WERI-Rb-1 (cell line): ENCODE measurements at regions not wholly inside any gene's neighbourhood (a gene's known extent, or its start where the extent isn't known, plus 50 kb on each side); places are given as distances from the start of the nearest gene placed in this dataset.

Experiments
- DNase-seq: peaks from one replicate; pipeline ENCODE4 v3.0.0-alpha.2; 2020
- H3K27ac ChIP-seq: fragments of 250-450 bp; sonication (Bioruptor Pico); 2 replicates; pipeline ENCODE4 v1.5.1; 2020; ENCODE audit warnings: mild to moderate bottlenecking, moderate library complexity
- H3K27me3 ChIP-seq: fragments of 250-450 bp; sonication (Bioruptor Pico); 2 replicates; pipeline ENCODE4 v1.5.1; 2021; ENCODE audit warnings: mild to moderate bottlenecking, low read depth, moderate library complexity; ENCODE audit not compliant: insufficient read depth, severe bottlenecking
- H3K36me3 ChIP-seq: fragments of 250-450 bp; sonication (Bioruptor Pico); 2 replicates; pipeline ENCODE4 v1.5.1; 2020; ENCODE audit warnings: mild to moderate bottlenecking, moderate library complexity
- H3K4me3 ChIP-seq: 2 replicates; pipeline ENCODE4 v1.5.1; 2011; ENCODE audit warnings: low read depth, mild to moderate bottlenecking, control low read depth, low read length
- H3K9me3 ChIP-seq: fragments of 250-450 bp; sonication (Bioruptor Pico); 2 replicates; pipeline ENCODE4 v1.5.1; 2021; ENCODE audit warnings: mild to moderate bottlenecking, moderate library complexity; ENCODE audit not compliant: severe bottlenecking
- TF ChIP-seq, protein P1 (sequence below): IDR thresholded peaks from 2 replicates; pipeline ENCODE4 v1.5.1; 2011; ENCODE audit warnings: low read depth, mild to moderate bottlenecking, control low read depth, inconsistent platforms, low read length

DNA sequence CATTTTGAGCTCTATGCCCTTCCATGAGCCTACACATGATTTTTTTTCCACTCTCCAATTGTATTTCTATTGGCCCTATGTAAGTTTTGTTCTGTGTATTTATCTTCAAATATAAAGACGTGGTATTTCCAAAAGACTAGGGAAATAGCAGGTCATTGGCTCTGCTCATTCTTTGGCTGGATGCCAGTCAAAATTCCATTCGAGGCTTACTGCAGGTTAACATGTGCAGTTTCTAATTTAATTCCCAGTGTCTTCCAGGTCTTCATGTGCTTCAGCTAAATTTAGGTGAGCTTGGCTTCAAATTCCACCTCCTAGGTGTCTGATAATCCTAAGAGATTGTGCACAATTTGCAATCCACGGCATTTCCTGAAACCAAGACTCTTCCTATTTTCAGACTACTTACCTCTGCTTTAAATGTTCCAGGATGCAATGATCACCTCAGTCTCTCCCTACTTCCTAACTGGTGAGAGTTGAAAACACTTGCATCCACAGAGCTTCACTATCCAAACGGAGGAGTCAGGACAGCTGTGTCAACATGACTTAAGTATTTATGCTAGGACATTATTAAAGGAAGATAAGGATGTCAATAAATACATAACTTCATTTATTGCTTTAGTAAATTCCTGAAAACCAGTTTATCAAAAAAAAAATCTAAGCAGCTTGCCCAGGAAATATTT lies 236.1 kb downstream of the COL12A1 start:
- TF ChIP-seq, protein P1, sequence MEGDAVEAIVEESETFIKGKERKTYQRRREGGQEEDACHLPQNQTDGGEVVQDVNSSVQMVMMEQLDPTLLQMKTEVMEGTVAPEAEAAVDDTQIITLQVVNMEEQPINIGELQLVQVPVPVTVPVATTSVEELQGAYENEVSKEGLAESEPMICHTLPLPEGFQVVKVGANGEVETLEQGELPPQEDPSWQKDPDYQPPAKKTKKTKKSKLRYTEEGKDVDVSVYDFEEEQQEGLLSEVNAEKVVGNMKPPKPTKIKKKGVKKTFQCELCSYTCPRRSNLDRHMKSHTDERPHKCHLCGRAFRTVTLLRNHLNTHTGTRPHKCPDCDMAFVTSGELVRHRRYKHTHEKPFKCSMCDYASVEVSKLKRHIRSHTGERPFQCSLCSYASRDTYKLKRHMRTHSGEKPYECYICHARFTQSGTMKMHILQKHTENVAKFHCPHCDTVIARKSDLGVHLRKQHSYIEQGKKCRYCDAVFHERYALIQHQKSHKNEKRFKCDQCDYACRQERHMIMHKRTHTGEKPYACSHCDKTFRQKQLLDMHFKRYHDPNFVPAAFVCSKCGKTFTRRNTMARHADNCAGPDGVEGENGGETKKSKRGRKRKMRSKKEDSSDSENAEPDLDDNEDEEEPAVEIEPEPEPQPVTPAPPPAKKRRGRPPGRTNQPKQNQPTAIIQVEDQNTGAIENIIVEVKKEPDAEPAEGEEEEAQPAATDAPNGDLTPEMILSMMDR, result no peak
- no peaks in the 10 kb centered on the region for H3K9me3 ChIP-seq
- H3K27ac ChIP-seq, result no peak overlapping the region
- DNase-seq, result no peak
- no peak overlapping the region for H3K4me3 ChIP-seq
- H3K36me3 ChIP-seq, result no peaks in the 10 kb centered on the region
- H3K27me3 ChIP-seq, result peaks cover 19% of the 10 kb centered on the region

DNA sequence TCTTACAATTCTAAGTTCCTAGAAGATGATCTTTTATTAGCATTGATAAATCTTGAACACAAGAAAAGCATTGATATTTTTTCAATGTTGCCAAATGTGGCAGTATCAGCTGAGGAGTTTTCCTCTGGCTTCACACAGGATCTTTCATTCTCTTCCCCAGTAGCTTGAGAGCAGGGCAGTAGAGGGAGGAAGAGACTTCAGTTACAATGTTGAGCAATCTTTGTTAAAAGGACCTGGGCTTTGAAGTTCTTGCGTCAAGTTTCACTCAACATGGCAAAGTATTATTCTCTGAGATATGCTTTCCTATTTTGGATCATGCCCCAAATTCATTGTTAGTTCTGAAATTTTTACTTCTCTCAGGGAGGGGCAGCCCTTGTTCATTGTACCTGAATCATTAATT lies 238.0 kb downstream of the COL12A1 start:
- Histone ChIP-seq H3K4me3 (no peak overlapping the region), H3K27ac (no peak overlapping the region), H3K27me3 (peaks cover 17% of the 10 kb centered on the region), H3K9me3 (no peaks in the 10 kb centered on the region), H3K36me3 (no peaks in the 10 kb centered on the region)
- DNase-seq, result no peak
- TF ChIP-seq, protein P1, result no peak

DNA sequence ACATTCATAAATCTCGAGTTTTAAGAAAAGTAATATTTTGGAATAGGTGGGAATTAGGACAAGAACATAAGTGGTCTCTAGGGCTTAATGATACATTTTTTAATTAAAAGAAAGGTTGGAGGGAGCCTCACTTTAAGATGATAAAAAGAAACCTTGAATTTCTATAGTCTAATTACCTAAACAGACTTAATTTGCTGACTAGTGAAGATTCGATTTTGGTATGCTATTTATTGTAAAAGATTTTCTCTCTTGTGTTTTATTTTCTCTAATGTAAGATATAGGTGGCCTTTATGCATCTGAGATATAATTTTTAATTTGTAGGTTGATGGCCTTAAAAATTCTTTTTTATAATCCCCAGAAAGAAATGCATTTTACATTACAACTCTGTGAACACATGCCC lies 239.1 kb downstream of the COL12A1 start:
- TF ChIP-seq, protein P1, result no peak

DNA sequence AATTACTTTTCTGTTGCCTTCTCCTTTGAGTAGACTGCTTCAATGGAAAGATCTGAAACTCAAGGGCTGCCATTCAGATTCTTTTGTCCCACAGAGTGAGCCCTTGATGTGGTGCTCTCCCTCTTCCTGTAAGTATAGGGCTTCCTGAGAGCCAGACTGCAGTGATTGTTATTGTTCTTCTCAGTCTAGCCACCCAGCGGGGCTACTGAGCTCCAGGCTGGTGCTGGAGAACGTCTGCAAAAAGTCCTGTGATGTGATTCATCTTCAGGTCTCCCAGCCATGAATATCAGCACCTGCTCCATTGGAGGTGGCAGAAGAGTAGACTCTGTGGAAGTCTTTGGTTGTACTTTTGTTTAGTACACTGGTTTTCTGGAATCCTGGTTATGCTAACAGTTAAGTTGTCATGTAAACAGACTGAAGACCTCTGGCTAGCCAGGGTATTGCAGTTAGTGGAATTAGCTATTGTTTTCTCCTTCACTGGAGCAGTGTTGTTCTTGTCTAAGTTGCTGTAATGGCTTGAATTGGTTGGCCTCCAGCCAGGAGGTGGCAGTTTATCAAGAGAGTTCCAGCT lies 240.9 kb downstream of the COL12A1 start:
- Histone ChIP-seq H3K36me3 (no peaks in the 10 kb centered on the region), H3K9me3 (no peaks in the 10 kb centered on the region), H3K27ac (no peak overlapping the region), H3K27me3 (peaks cover 23% of the 10 kb centered on the region), H3K4me3 (no peak overlapping the region)
- TF ChIP-seq, protein P1, result no peak
- DNase-seq, result no peak

More for the DNA sequence above, 239.1 kb downstream of the COL12A1 start:
- DNase-seq, result no peak
- Histone ChIP-seq H3K36me3 (no peaks in the 10 kb centered on the region), H3K27ac (no peak overlapping the region), H3K9me3 (no peaks in the 10 kb centered on the region), H3K4me3 (no peak overlapping the region), H3K27me3 (peaks cover 23% of the 10 kb centered on the region)

DNA sequence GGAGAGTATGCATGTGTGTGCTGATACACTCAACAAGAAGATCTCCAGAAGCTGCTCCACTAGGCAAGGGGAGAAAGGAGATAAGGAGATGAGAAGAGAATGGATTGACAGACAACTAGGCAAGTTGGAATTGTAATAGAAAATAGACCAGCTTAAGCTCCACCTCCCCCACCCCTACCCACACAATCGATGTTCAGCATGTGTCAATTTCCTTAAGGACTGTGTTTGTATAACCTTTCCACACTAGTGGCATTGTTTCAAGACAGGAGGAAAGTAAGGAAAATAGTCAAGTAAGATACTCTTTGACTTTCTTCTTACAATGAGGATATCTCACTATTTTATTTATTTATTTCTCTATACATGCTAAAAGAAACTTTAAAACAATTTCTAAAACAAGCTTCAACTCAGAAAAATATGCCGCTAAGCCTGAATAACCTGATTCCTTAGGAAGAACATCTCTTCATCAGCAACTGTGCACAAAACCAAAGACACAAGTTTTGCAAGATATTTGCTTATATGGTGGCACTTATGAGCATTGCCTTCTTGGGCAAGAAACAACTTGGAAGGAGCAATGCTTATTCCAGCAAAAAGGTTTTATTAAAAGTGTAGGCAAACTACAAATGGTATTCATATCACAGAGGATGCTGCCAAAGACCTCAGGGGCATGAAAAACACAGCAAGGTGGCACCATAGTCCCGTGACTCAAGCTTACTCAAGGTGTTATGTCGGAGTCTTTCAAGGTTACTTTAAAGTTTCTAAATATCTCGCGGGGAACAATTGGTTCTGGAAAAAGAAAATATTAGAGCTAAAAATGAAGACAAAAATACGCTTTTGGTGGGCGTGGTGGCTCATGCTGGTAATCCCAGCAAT lies 249.1 kb downstream of the COL12A1 start:
- Histone ChIP-seq H3K27me3 (peaks cover 32% of the 10 kb centered on the region), H3K4me3 (no peak overlapping the region), H3K36me3 (no peaks in the 10 kb centered on the region), H3K27ac (no peak overlapping the region), H3K9me3 (no peaks in the 10 kb centered on the region)
- TF ChIP-seq, protein P1, result no peak
- no peak for DNase-seq
